CD4-positive, alpha-beta T cell treated with Interleukin-17A for 4 hours (primary cell): ENCODE measurements at regions not wholly inside any gene's neighbourhood (a gene's known extent, or its start where the extent isn't known, plus 50 kb on each side); places are given as distances from the start of the nearest gene placed in this dataset.

Source experiments
- DNase-seq: peaks from one replicate; pipeline ENCODE4 v3.0.0-alpha.2; 2020; ENCODE audit warnings: mixed read lengths

- DNase-seq, result no peak
Measured at GRCh38 chr3:116939091-116939490, 229.5 kb downstream of the TUSC7 start.

GRCh38 chr3:116939550-116939949 lies 230.0 kb downstream of the TUSC7 start:
- no peak for DNase-seq

GRCh38 chr3:116940719-116941118 lies 231.1 kb downstream of the TUSC7 start:
- DNase-seq, result no peak

- no peak for DNase-seq
Measured at GRCh38 chr3:116946376-116946775, 236.8 kb downstream of the TUSC7 start.

- DNase-seq, result no peak
Measured at GRCh38 chr3:116947148-116947547, 237.6 kb downstream of the TUSC7 start.

- no peak for DNase-seq
Measured at GRCh38 chr3:116947809-116948208, 238.2 kb downstream of the TUSC7 start.

GRCh38 chr3:116950301-116951055 lies 240.9 kb downstream of the TUSC7 start:
- no peak for DNase-seq

GRCh38 chr3:116951610-116952009 lies 242.0 kb downstream of the TUSC7 start:
- DNase-seq, result no peak

GRCh38 chr3:116958291-116958690 lies 248.7 kb downstream of the TUSC7 start:
- DNase-seq, result no peak

- no peak for DNase-seq
Measured at GRCh38 chr3:116961106-116961505, 251.5 kb downstream of the TUSC7 start.

- DNase-seq, result no peak
Measured at GRCh38 chr3:116963802-116964201, 254.2 kb downstream of the TUSC7 start.

- no peak for DNase-seq
Measured at GRCh38 chr3:116966649-116967048, 257.1 kb downstream of the TUSC7 start.

- no peak for DNase-seq
Measured at GRCh38 chr3:116969135-116969534, 259.6 kb downstream of the TUSC7 start.

- DNase-seq, result no peak
Measured at GRCh38 chr3:116969646-116970045, 260.1 kb downstream of the TUSC7 start.

GRCh38 chr3:116971531-116971930 lies 262.0 kb downstream of the TUSC7 start:
- no peak for DNase-seq

GRCh38 chr3:116974702-116975101 lies 265.1 kb downstream of the TUSC7 start:
- DNase-seq, result no peak

- no peak for DNase-seq
Measured at GRCh38 chr3:116977441-116977840, 267.9 kb downstream of the TUSC7 start.

- no peak for DNase-seq
Measured at GRCh38 chr3:116980099-116980498, 270.5 kb downstream of the TUSC7 start.

- no peak for DNase-seq
Measured at GRCh38 chr3:116981089-116981488, 271.5 kb downstream of the TUSC7 start.

- DNase-seq, result no peak
Measured at GRCh38 chr3:116984301-116984700, 274.7 kb downstream of the TUSC7 start.

- DNase-seq, result no peak
Measured at GRCh38 chr3:116994351-116994879, 284.8 kb downstream of the TUSC7 start.

- no peak for DNase-seq
Measured at GRCh38 chr3:117003501-117003900, 293.9 kb downstream of the TUSC7 start.

GRCh38 chr3:117005274-117005673 lies 295.7 kb downstream of the TUSC7 start:
- no peak for DNase-seq

GRCh38 chr3:117005911-117006522 lies 296.4 kb downstream of the TUSC7 start:
- DNase-seq, result no peak
